HepG2 (cell line): ENCODE measurements at regions not wholly inside any gene's neighbourhood (a gene's known extent, or its start where the extent isn't known, plus 50 kb on each side); places are given as distances from the start of the nearest gene placed in this dataset.

Experiments used
- ATAC-seq: fragments of 200-7000 bp; cut with Tn5 transposase; 3 replicates; pipeline ENCODE4 v1.9.1; 2020; ENCODE audit warnings: mild to moderate bottlenecking, moderate library complexity
- BruUV-seq: library from RNA; stranded (reverse); fragments of 400-500 nt; replicated peaks from 2 replicates; lab custom pipeline; 2021; lab: Mats Ljungman, UMichigan
- CTCF ChIA-PET: fragments of 300-600 bp; formaldehyde crosslinking; extraction: SDS; loops from one replicate; lab custom pipeline; 2021; ENCODE audit warnings: low total read pairs, inconsistent platforms, low intra/inter-chr PET ratio; lab: Yijun Ruan, JAX
- POLR2A ChIA-PET: fragments of 350-600 bp; sonication (Branson Sonifier 250); formaldehyde crosslinking; loops from one replicate; lab custom pipeline; 2020; ENCODE audit warnings: antibody characterized with exemption, inconsistent platforms; lab: Yijun Ruan, JAX
- DNase-seq: peaks from one replicate; pipeline ENCODE4 v3.0.0-alpha.2; 2015; ENCODE audit warnings: low spot score
- FAIRE-seq: peaks from 3 replicates; lab custom pipeline; 2011; peaks lifted over from hg19 to GRCh38; lab: Jason Lieb, UNC
- H2AFZ ChIP-seq: one replicate; pipeline ENCODE4 v1.6.1; 2011; ENCODE audit warnings: low read length, inconsistent platforms
- H3K27ac ChIP-seq: fragments of 300-600 bp; 3 replicates; pipeline ENCODE4 v1.8.0; 2011; ENCODE audit warnings: mixed run types, mild to moderate bottlenecking, mixed read lengths, low read length, inconsistent platforms; ENCODE audit not compliant: insufficient read depth; ENCODE audit errors: extremely low read length
- H3K27me3 ChIP-seq, 2 experiments: fragments of 200-600 bp in 1 of 2; 2 replicates in 1 of 2; 3 replicates in 1 of 2; pipeline versions ENCODE4 v1.6.0 to v1.8.0; 2011; ENCODE audit warnings: low read length in 2 of 2, mild to moderate bottlenecking in 2 of 2, moderate library complexity in 2 of 2, inconsistent platforms in 1 of 2; ENCODE audit not compliant: insufficient read depth in 2 of 2, control insufficient read depth in 1 of 2
- H3K36me3 ChIP-seq, 2 experiments: fragments of 200-600 bp in 1 of 2; replicated peaks in 1 of 2; 2 replicates in 1 of 2; 3 replicates in 1 of 2; pipeline versions ENCODE4 v1.5.1 to v1.8.0; 2011; ENCODE audit warnings: low read length in 2 of 2, inconsistent platforms in 1 of 2; ENCODE audit not compliant: insufficient read depth in 2 of 2, control insufficient read depth in 1 of 2
- H3K4me1 ChIP-seq: 2 replicates; pipeline ENCODE4 v1.5.1; 2012; ENCODE audit warnings: low read length, inconsistent platforms; ENCODE audit not compliant: insufficient read depth
- H3K4me2 ChIP-seq: 2 replicates; pipeline ENCODE4 v1.6.0; 2011; ENCODE audit warnings: low read depth, low read length, inconsistent platforms
- H3K4me3 ChIP-seq, 3 experiments: fragments of 200-600 bp in 1 of 3; sonication (generic), shearing (Covaris generic) in 1 of 3; replicated peaks in 1 of 3; 2 replicates each; pipeline ENCODE4 v1.5.1; 2011 to 2016; ENCODE audit warnings: low read length in 3 of 3, inconsistent platforms in 2 of 3, low read depth in 2 of 3, mild to moderate bottlenecking in 2 of 3, control low read depth in 1 of 3, mixed read lengths in 1 of 3; ENCODE audit not compliant: insufficient read depth in 1 of 3
- H3K79me2 ChIP-seq: one replicate; pipeline ENCODE4 v1.6.1; 2011; ENCODE audit warnings: low read length, inconsistent platforms; ENCODE audit not compliant: insufficient read depth
- H3K9ac ChIP-seq: 2 replicates; pipeline ENCODE4 v1.6.0; 2011; ENCODE audit warnings: mild to moderate bottlenecking, low read depth, low read length, inconsistent platforms; ENCODE audit not compliant: insufficient read depth
- H3K9me3 ChIP-seq: 2 replicates; pipeline ENCODE4 v1.5.1; 2012; ENCODE audit warnings: mild to moderate bottlenecking, low read length
- H4K20me1 ChIP-seq: 2 replicates; pipeline ENCODE4 v1.6.0; 2011; ENCODE audit warnings: inconsistent platforms, mild to moderate bottlenecking, low read length, moderate library complexity; ENCODE audit not compliant: insufficient read depth
- BCL3 ChIP-seq: sonication (generic); formaldehyde crosslinking; IDR thresholded peaks from 2 replicates; pipeline ENCODE4 v1.5.1; 2020; ENCODE audit warnings: mild to moderate bottlenecking, missing genetic modification reagents, moderate library complexity
- ELF3 ChIP-seq: IDR thresholded peaks from 2 replicates; pipeline ENCODE4 v1.6.1; 2016; ENCODE audit warnings: missing genetic modification reagents, missing compliant biosample characterization
- NCOA2 ChIP-seq: sonication (generic); formaldehyde crosslinking; IDR thresholded peaks from 2 replicates; pipeline ENCODE4 v1.8.0; 2022; ENCODE audit warnings: inconsistent platforms
- NR3C1 ChIP-seq: sonication (generic); formaldehyde crosslinking; IDR thresholded peaks from 2 replicates; pipeline ENCODE4 v1.4.0; 2020; ENCODE audit warnings: missing genetic modification reagents
- ZMAT5 ChIP-seq: sonication (generic); formaldehyde crosslinking; IDR thresholded peaks from 2 replicates; pipeline ENCODE4 v1.5.0; 2020; ENCODE audit warnings: mild to moderate bottlenecking, low read depth, missing genetic modification reagents, borderline replicate concordance
- ZNF18 ChIP-seq: sonication (generic); formaldehyde crosslinking; IDR thresholded peaks from 2 replicates; pipeline ENCODE4 v1.8.0; 2022; ENCODE audit warnings: mild to moderate bottlenecking, missing genetic modification reagents; ENCODE audit not compliant: insufficient replicate concordance
- ZNF777 ChIP-seq: sonication (generic); formaldehyde crosslinking; IDR thresholded peaks from 2 replicates; pipeline ENCODE4 v1.4.0; 2020; ENCODE audit warnings: missing genetic modification reagents
- ZNF878 ChIP-seq: sonication (generic); formaldehyde crosslinking; IDR thresholded peaks from 2 replicates; pipeline ENCODE4 v1.8.1; 2023; ENCODE audit warnings: mild to moderate bottlenecking, missing genetic modification reagents, moderate library complexity
- in situ Hi-C: cut with HindIII; loops from 2 replicates; pipeline ENCODE4 v1.10.0; 2017; ENCODE audit warnings: low pct_unique_long_range_greater_than_20kb; ENCODE audit not compliant: extremely low pct_ligation_motif_present
- intact Hi-C: fragments of 100-400 bp; cut with micrococcal nuclease; formaldehyde crosslinking; loops from one replicate; pipeline ENCODE4 v1.10.0; 2022; ENCODE audit not compliant: unreplicated experiment
- TF ChIP-seq, protein P1 (sequence below): sonication (generic); formaldehyde crosslinking; IDR thresholded peaks from 2 replicates; pipeline ENCODE4 v1.4.0; 2020; ENCODE audit warnings: missing genetic modification reagents, borderline replicate concordance

DNA sequence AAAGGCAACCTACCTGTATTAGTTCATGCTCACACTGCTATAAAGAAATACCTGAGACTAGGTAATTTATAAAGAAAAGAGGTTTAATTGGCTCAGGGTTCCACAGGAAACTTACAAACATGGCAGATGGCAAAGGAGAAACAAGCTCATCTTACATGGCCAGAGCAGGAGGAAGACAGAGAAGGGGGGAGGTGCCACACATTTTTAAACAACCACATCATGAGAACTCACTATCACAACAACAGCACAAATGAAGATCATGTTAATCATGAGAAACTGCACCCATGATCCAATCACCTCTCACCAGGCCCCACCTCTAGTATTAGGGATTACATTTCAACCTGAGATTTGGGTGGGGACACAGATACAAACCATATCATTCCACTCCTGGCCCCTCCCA, 90.6 kb upstream of the KCTD3 start (continued):
- no peak for TF ChIP-seq NCOA2 (CRISPR knock-in tag)

- intact Hi-C loops (no loop called here), in situ Hi-C loops (no loop called here)
- FAIRE-seq (no peak), ATAC-seq (no peak), DNase-seq (no peak)
- Histone ChIP-seq H3K4me2 (no peak overlapping the region), H3K36me3 (no peaks in the 10 kb centered on the region), H3K4me1 (no peaks in the 10 kb centered on the region), H3K4me3 (no peak overlapping the region), H3K9me3 (no peaks in the 10 kb centered on the region), H4K20me1 (no peaks in the 10 kb centered on the region), H3K27me3 (no peaks in the 10 kb centered on the region), H3K79me2 (no peaks in the 10 kb centered on the region), H3K9ac (no peak overlapping the region), H3K27ac (no peak overlapping the region), H2AFZ (no peak overlapping the region)
- TF ChIP-seq NR3C1 (CRISPR knock-in tag) (no peak), ZNF878 (CRISPR knock-in tag) (no peak), ZNF18 (no peak)
- ChIA-PET CTCF (no interaction called here), POLR2A (no interaction called here)
- BruUV-seq: no TSS peak
Observed at GRCh38 chr1:215477632-215478031, 89.5 kb upstream of the KCTD3 start.

DNA sequence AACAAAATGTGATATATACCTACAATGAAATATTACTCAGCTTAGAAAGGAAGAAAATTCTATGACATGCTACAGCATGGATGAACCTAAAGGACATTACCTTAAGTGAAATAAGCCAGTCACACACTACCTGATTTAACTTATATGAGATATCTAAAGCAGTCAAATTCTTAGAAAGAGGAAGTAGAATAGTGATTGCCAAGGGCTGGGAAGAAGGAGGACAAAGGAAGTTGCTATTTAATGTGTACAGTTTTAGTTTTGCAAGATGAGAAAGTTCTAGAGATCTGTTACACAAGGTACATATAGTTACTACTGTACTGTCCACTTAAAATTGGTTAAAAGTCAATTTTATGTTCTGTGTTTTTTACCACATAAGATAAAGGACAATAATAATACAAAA, 87.5 kb upstream of the KCTD3 start:
- no TSS peak for BruUV-seq
- ChIA-PET POLR2A (no interaction called here), CTCF (no interaction called here)
- H3K79me2 ChIP-seq: no peaks in the 10 kb centered on the region
- in situ Hi-C loops: no loop called here
- H3K36me3 ChIP-seq: no peaks in the 10 kb centered on the region
- H3K27ac ChIP-seq: no peak overlapping the region
- ATAC-seq (no peak), DNase-seq (no peak), FAIRE-seq (no peak)
- no peak overlapping the region for H3K9ac ChIP-seq
- H3K27me3 ChIP-seq: no peaks in the 10 kb centered on the region
- no peaks in the 10 kb centered on the region for H3K4me1 ChIP-seq
- H3K4me2 ChIP-seq: no peak overlapping the region
- no peaks in the 10 kb centered on the region for H3K9me3 ChIP-seq
- no peak overlapping the region for H2AFZ ChIP-seq
- intact Hi-C loops: no loop called here
- no peaks in the 10 kb centered on the region for H4K20me1 ChIP-seq
- H3K4me3 ChIP-seq: no peak overlapping the region
- TF ChIP-seq ZNF777 (CRISPR knock-in tag): no peak
- TF ChIP-seq, protein P1, sequence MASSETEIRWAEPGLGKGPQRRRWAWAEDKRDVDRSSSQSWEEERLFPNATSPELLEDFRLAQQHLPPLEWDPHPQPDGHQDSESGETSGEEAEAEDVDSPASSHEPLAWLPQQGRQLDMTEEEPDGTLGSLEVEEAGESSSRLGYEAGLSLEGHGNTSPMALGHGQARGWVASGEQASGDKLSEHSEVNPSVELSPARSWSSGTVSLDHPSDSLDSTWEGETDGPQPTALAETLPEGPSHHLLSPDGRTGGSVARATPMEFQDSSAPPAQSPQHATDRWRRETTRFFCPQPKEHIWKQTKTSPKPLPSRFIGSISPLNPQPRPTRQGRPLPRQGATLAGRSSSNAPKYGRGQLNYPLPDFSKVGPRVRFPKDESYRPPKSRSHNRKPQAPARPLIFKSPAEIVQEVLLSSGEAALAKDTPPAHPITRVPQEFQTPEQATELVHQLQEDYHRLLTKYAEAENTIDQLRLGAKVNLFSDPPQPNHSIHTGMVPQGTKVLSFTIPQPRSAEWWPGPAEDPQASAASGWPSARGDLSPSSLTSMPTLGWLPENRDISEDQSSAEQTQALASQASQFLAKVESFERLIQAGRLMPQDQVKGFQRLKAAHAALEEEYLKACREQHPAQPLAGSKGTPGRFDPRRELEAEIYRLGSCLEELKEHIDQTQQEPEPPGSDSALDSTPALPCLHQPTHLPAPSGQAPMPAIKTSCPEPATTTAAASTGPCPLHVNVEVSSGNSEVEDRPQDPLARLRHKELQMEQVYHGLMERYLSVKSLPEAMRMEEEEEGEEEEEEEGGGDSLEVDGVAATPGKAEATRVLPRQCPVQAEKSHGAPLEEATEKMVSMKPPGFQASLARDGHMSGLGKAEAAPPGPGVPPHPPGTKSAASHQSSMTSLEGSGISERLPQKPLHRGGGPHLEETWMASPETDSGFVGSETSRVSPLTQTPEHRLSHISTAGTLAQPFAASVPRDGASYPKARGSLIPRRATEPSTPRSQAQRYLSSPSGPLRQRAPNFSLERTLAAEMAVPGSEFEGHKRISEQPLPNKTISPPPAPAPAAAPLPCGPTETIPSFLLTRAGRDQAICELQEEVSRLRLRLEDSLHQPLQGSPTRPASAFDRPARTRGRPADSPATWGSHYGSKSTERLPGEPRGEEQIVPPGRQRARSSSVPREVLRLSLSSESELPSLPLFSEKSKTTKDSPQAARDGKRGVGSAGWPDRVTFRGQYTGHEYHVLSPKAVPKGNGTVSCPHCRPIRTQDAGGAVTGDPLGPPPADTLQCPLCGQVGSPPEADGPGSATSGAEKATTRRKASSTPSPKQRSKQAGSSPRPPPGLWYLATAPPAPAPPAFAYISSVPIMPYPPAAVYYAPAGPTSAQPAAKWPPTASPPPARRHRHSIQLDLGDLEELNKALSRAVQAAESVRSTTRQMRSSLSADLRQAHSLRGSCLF (CRISPR knock-in tag): no peak
- TF ChIP-seq ZMAT5 (CRISPR knock-in tag): no peak
- no peak for TF ChIP-seq BCL3 (CRISPR knock-in tag)
- no peak for TF ChIP-seq ELF3 (CRISPR knock-in tag)
